ENCODE measurements at regions not wholly inside any gene's neighbourhood (a gene's known extent, or its start where the extent isn't known, plus 50 kb on each side); places are given as distances from the start of the nearest gene placed in this dataset. TPM values are rescaled to one million over a fixed set of nuclear protein-coding genes. Genes with fewer than 3 reads are reported as not detected.
"Not testable (repeated sequence)": the region's sequence is repeated elsewhere in the genome, so short reads cannot be mapped to it uniquely, and the experiment has no call there.

GRCh38 chr9:106783121-106783520, 79.8 kb upstream of the ZNF462 start:
- Mint-ChIP-seq H3K36me3 (ENCODE audit: low read depth) (no peaks in the 10 kb centered on the region), H3K4me3 (no peak overlapping the region), H3K27ac (no peak overlapping the region), H3K27me3 (no peaks in the 10 kb centered on the region), H3K9me3 (no peaks in the 10 kb centered on the region), H3K4me1 (no peaks in the 10 kb centered on the region)
- ChIA-PET CTCF (no interaction called here), POLR2A (no interaction called here)
- DNase-seq = no peak

GRCh38 chr9:106784076-106784475, 78.9 kb upstream of the ZNF462 start:
- no peaks in the 10 kb centered on the region for H3K36me3 Mint-ChIP-seq (ENCODE audit: low read depth)
- no peak overlapping the region for H3K27ac Mint-ChIP-seq
- H3K4me3 Mint-ChIP-seq = no peak overlapping the region
- CTCF ChIA-PET = no interaction called here
- no peaks in the 10 kb centered on the region for H3K4me1 Mint-ChIP-seq
- no peaks in the 10 kb centered on the region for H3K27me3 Mint-ChIP-seq
- POLR2A ChIA-PET = no interaction called here
- H3K9me3 Mint-ChIP-seq = no peaks in the 10 kb centered on the region
- DNase-seq = no peak

GRCh38 chr9:106785200-106785599, 77.8 kb upstream of the ZNF462 start:
- no peaks in the 10 kb centered on the region for H3K36me3 Mint-ChIP-seq (ENCODE audit: low read depth)
- POLR2A ChIA-PET = no interaction called here
- no peaks in the 10 kb centered on the region for H3K9me3 Mint-ChIP-seq
- H3K27me3 Mint-ChIP-seq = no peaks in the 10 kb centered on the region
- H3K27ac Mint-ChIP-seq = no peak overlapping the region
- H3K4me1 Mint-ChIP-seq = no peaks in the 10 kb centered on the region
- no peak for DNase-seq
- H3K4me3 Mint-ChIP-seq = no peak overlapping the region
- CTCF ChIA-PET = no interaction called here

GRCh38 chr9:106788021-106788420, 74.9 kb upstream of the ZNF462 start:
- H3K4me1 Mint-ChIP-seq; H3K9me3 Mint-ChIP-seq; H3K27me3 Mint-ChIP-seq; POLR2A ChIA-PET; H3K4me3 Mint-ChIP-seq; CTCF ChIA-PET; H3K36me3 Mint-ChIP-seq (ENCODE audit: low read depth); H3K27ac Mint-ChIP-seq; DNase-seq: not testable (repeated sequence)

GRCh38 chr9:106795031-106795430, 67.9 kb upstream of the ZNF462 start:
- H3K9me3 Mint-ChIP-seq = no peaks in the 10 kb centered on the region
- no peaks in the 10 kb centered on the region for H3K27me3 Mint-ChIP-seq
- H3K36me3 Mint-ChIP-seq (ENCODE audit: low read depth) = no peaks in the 10 kb centered on the region
- ChIA-PET POLR2A (no interaction called here), CTCF (no interaction called here)
- H3K4me1 Mint-ChIP-seq = no peaks in the 10 kb centered on the region
- H3K4me3 Mint-ChIP-seq = no peak overlapping the region
- DNase-seq = no peak
- H3K27ac Mint-ChIP-seq = no peak overlapping the region

- no peak for DNase-seq
- CTCF ChIA-PET = no interaction called here
- H3K27ac Mint-ChIP-seq = no peak overlapping the region
- POLR2A ChIA-PET = no interaction called here
- no peaks in the 10 kb centered on the region for H3K36me3 Mint-ChIP-seq (ENCODE audit: low read depth)
- no peak overlapping the region for H3K4me3 Mint-ChIP-seq
- no peaks in the 10 kb centered on the region for H3K9me3 Mint-ChIP-seq
- H3K4me1 Mint-ChIP-seq = no peaks in the 10 kb centered on the region
- H3K27me3 Mint-ChIP-seq = no peaks in the 10 kb centered on the region
Observed at GRCh38 chr9:106796771-106797170, 66.2 kb upstream of the ZNF462 start.

GRCh38 chr9:106797299-106797698, 65.7 kb upstream of the ZNF462 start:
- H3K27ac Mint-ChIP-seq = no peak overlapping the region
- ChIA-PET CTCF (no interaction called here), POLR2A (no interaction called here)
- no peak overlapping the region for H3K4me3 Mint-ChIP-seq
- no peaks in the 10 kb centered on the region for H3K36me3 Mint-ChIP-seq (ENCODE audit: low read depth)
- H3K4me1 Mint-ChIP-seq = no peaks in the 10 kb centered on the region
- H3K9me3 Mint-ChIP-seq = no peaks in the 10 kb centered on the region
- no peak for DNase-seq
- H3K27me3 Mint-ChIP-seq = no peaks in the 10 kb centered on the region

GRCh38 chr9:106798016-106798799, 64.8 kb upstream of the ZNF462 start:
- POLR2A ChIA-PET = no interaction called here
- CTCF ChIA-PET = no interaction called here
- no peaks in the 10 kb centered on the region for H3K4me1 Mint-ChIP-seq

GRCh38 chr9:106799152-106799551, 63.8 kb upstream of the ZNF462 start:
- no peaks in the 10 kb centered on the region for H3K27me3 Mint-ChIP-seq
- H3K36me3 Mint-ChIP-seq (ENCODE audit: low read depth) = no peaks in the 10 kb centered on the region
- H3K4me1 Mint-ChIP-seq = no peaks in the 10 kb centered on the region
- no peak overlapping the region for H3K4me3 Mint-ChIP-seq
- no peak overlapping the region for H3K27ac Mint-ChIP-seq
- peaks cover 2% of the 10 kb centered on the region for H3K9me3 Mint-ChIP-seq
- POLR2A ChIA-PET = no interaction called here
- CTCF ChIA-PET = no interaction called here
- DNase-seq = no peak

More at GRCh38 chr9:106798016-106798799, 64.8 kb upstream of the ZNF462 start:
- Mint-ChIP-seq H3K27ac (no peak overlapping the region), H3K36me3 (ENCODE audit: low read depth) (no peaks in the 10 kb centered on the region), H3K9me3 (no peaks in the 10 kb centered on the region), H3K4me3 (no peak overlapping the region), H3K27me3 (no peaks in the 10 kb centered on the region)
- no peak for DNase-seq

GRCh38 chr9:106800701-106801270, 62.2 kb upstream of the ZNF462 start:
- H3K27ac Mint-ChIP-seq = no peak overlapping the region
- CTCF ChIA-PET = no interaction called here

GRCh38 chr9:106801816-106802215, 61.1 kb upstream of the ZNF462 start:
- Mint-ChIP-seq H3K36me3 (ENCODE audit: low read depth) (no peaks in the 10 kb centered on the region), H3K27ac (no peak overlapping the region), H3K9me3 (peaks cover 2% of the 10 kb centered on the region), H3K4me1 (no peaks in the 10 kb centered on the region), H3K4me3 (no peak overlapping the region), H3K27me3 (no peaks in the 10 kb centered on the region)
- ChIA-PET CTCF (no interaction called here), POLR2A (no interaction called here)
- no peak for DNase-seq

More at GRCh38 chr9:106800701-106801270, 62.2 kb upstream of the ZNF462 start:
- Mint-ChIP-seq H3K27me3 (no peaks in the 10 kb centered on the region), H3K36me3 (ENCODE audit: low read depth) (no peaks in the 10 kb centered on the region), H3K9me3 (peaks cover 2% of the 10 kb centered on the region), H3K4me1 (no peaks in the 10 kb centered on the region), H3K4me3 (no peak overlapping the region)
- POLR2A ChIA-PET = no interaction called here
- no peak for DNase-seq

Small RNA genes lying in the stretch of these regions (microRNA-seq; reads per million reads assigned to microRNA genes)
- not detected for gene MIR8081 (ENCODE audit: borderline microRNAs expressed, borderline replicate concordance)

All from activated CD4-positive, alpha-beta T cell treated with anti-CD3 and anti-CD28 coated beads, Interleukin-2, amount 10 ng/mL, durations not matched to agents 7 days and 5 days (primary cell).